ENCODE measurements at regions not wholly inside any gene's neighbourhood (a gene's known extent, or its start where the extent isn't known, plus 50 kb on each side); places are given as distances from the start of the nearest gene placed in this dataset.

DNA sequence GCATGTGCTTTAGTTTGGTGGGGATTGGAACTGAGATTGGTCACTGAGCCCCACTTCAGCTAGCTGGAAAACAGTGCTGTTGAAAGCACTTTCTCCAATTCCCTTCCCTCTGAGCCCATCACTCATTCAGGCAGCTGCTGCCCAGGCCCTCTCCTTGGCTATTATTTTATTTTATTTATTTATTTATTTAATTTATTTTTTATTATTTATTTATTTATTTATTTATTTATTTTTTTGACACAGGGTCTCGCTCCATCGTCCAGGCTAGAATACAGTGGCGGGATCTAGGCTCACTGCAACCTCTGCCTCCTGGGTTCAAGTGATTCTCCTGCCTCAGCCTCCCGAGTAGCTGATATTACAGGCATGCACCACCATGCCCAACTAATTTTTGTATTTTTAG lies 51.8 kb upstream of the RBPJ start:
- Histone ChIP-seq H3K4me1 (no peaks in the 10 kb centered on the region), H3K36me3 (no peaks in the 10 kb centered on the region), H3K9me3 (no peaks in the 10 kb centered on the region), H3K27me3 (no peaks in the 10 kb centered on the region), H3K4me3 (no peak overlapping the region), H3K27ac (no peak overlapping the region)
- no peak for ATAC-seq
- intact Hi-C loops (cut with DNase I; ENCODE audit: low total_unique reads): loop anchor here (5.0 kb wide), 1 partner anchor 187 kb away; no protein-coding TSS in a partner anchor
- TF ChIP-seq POLR2A (IDR thresholded peaks at IDR 0.05): no peak
- TF ChIP-seq, protein P1, sequence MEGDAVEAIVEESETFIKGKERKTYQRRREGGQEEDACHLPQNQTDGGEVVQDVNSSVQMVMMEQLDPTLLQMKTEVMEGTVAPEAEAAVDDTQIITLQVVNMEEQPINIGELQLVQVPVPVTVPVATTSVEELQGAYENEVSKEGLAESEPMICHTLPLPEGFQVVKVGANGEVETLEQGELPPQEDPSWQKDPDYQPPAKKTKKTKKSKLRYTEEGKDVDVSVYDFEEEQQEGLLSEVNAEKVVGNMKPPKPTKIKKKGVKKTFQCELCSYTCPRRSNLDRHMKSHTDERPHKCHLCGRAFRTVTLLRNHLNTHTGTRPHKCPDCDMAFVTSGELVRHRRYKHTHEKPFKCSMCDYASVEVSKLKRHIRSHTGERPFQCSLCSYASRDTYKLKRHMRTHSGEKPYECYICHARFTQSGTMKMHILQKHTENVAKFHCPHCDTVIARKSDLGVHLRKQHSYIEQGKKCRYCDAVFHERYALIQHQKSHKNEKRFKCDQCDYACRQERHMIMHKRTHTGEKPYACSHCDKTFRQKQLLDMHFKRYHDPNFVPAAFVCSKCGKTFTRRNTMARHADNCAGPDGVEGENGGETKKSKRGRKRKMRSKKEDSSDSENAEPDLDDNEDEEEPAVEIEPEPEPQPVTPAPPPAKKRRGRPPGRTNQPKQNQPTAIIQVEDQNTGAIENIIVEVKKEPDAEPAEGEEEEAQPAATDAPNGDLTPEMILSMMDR (IDR thresholded peaks at IDR 0.05 in 4 of 5, conservative IDR thresholded peaks at IDR 0.05 in 1 of 5): no peak
- in situ Hi-C loops (cut with MboI; ENCODE audit: low sequenced_read_pairs in 4 of 4): no loop called here
- DNase-seq: no peak
